IMR-90 (cell line): ENCODE measurements at regions not wholly inside any gene's neighbourhood (a gene's known extent, or its start where the extent isn't known, plus 50 kb on each side); places are given as distances from the start of the nearest gene placed in this dataset.

ENCODE experiments used
- ATAC-seq: fragments of 200-7000 bp; cut with Tn5 transposase; 2 replicates; pipeline ENCODE4 v1.9.1; 2020; ENCODE audit warnings: low read depth, mild to moderate bottlenecking, moderate library complexity
- BruUV-seq: library from RNA; stranded (reverse); fragments of 400-500 nt; replicated peaks from 2 replicates; lab custom pipeline; 2021; lab: Mats Ljungman, UMichigan
- CTCF ChIA-PET: fragments of 300-600 bp; formaldehyde crosslinking; extraction: SDS; loops from one replicate; lab custom pipeline; 2021; ENCODE audit warnings: antibody characterized with exemption; lab: Yijun Ruan, JAX
- POLR2A ChIA-PET: fragments of 300-600 bp; sonication (Branson Sonifier 250); formaldehyde crosslinking; loops from one replicate; lab custom pipeline; 2022; ENCODE audit warnings: antibody characterized with exemption; ENCODE audit not compliant: unreplicated experiment; lab: Charles Lee
- DNase-seq: peaks from one replicate; pipeline ENCODE4 v3.0.0; 2013
- H2AFZ ChIP-seq: replicated peaks from 2 replicates; pipeline ENCODE3; 2013; ENCODE audit warnings: low read length, mild to moderate bottlenecking; ENCODE audit not compliant: poor library complexity
- H2AK5ac ChIP-seq: 2 replicates; pipeline ENCODE4 v1.6.1; 2013; ENCODE audit warnings: low read depth, low read length, inconsistent platforms
- H2AK9ac ChIP-seq: replicated peaks from 2 replicates; pipeline ENCODE3; 2013; ENCODE audit warnings: mild to moderate bottlenecking, low read depth, low read length, moderate library complexity; ENCODE audit not compliant: poor library complexity
- H2BK120ac ChIP-seq: 2 replicates; pipeline ENCODE4 v1.6.1; 2013; ENCODE audit warnings: low read depth, low read length, inconsistent platforms
- H2BK15ac ChIP-seq: 3 replicates; pipeline ENCODE4 v1.6.1; 2013; ENCODE audit warnings: low read depth, low read length, inconsistent platforms
- H2BK20ac ChIP-seq: 2 replicates; pipeline ENCODE4 v1.6.1; 2013; ENCODE audit warnings: low read depth, mild to moderate bottlenecking, inconsistent platforms, low read length, moderate library complexity
- H2BK5ac ChIP-seq: 2 replicates; pipeline ENCODE4 v1.6.1; 2013; ENCODE audit warnings: mild to moderate bottlenecking, low read depth, low read length, inconsistent platforms; ENCODE audit not compliant: poor library complexity, severe bottlenecking
- H3K14ac ChIP-seq: replicated peaks from 2 replicates; pipeline ENCODE4 v1.6.1; 2013; ENCODE audit warnings: low read depth, low read length, inconsistent platforms
- H3K18ac ChIP-seq: 2 replicates; pipeline ENCODE4 v1.6.1; 2013; ENCODE audit warnings: low read depth, low read length, control low read depth
- H3K23ac ChIP-seq: 2 replicates; pipeline ENCODE4 v1.6.1; 2013; ENCODE audit warnings: low read depth, low read length, inconsistent platforms
- H3K27ac ChIP-seq: 2 replicates; pipeline ENCODE4 v1.5.1; 2013; ENCODE audit warnings: mild to moderate bottlenecking, control low read depth, low read length; ENCODE audit not compliant: insufficient read depth
- H3K27me3 ChIP-seq: 2 replicates; pipeline ENCODE4 v1.6.1; 2013; ENCODE audit warnings: low read length; ENCODE audit not compliant: control insufficient read depth, insufficient read depth
- H3K36me3 ChIP-seq: 2 replicates; pipeline ENCODE4 v1.6.1; 2013; ENCODE audit warnings: low read length, mixed read lengths; ENCODE audit not compliant: control insufficient read depth, insufficient read depth
- H3K4ac ChIP-seq: 2 replicates; pipeline ENCODE4 v1.6.1; 2013; ENCODE audit warnings: low read depth, low read length, inconsistent platforms
- H3K4me1 ChIP-seq: 2 replicates; pipeline ENCODE4 v1.6.1; 2013; ENCODE audit warnings: low read length, mixed read lengths; ENCODE audit not compliant: control insufficient read depth, insufficient read depth
- H3K4me2 ChIP-seq: 2 replicates; pipeline ENCODE4 v1.6.1; 2013; ENCODE audit warnings: low read depth, mild to moderate bottlenecking, control low read depth, low read length, moderate library complexity
- H3K4me3 ChIP-seq: 2 replicates; pipeline ENCODE4 v1.5.1; 2013; ENCODE audit warnings: low read depth, mild to moderate bottlenecking, control low read depth, low read length, moderate library complexity; ENCODE audit not compliant: insufficient read depth
- H3K56ac ChIP-seq: 2 replicates; pipeline ENCODE4 v1.6.1; 2013; ENCODE audit warnings: low read length, inconsistent platforms; ENCODE audit not compliant: insufficient read depth; ENCODE audit errors: extremely low read depth
- H3K79me1 ChIP-seq, 2 experiments: 2 replicates each; pipeline ENCODE4 v1.6.1; 2013; ENCODE audit warnings: low read length in 2 of 2, inconsistent platforms in 1 of 2, low read depth in 1 of 2
- H3K9ac ChIP-seq: 2 replicates; pipeline ENCODE4 v1.6.1; 2013; ENCODE audit warnings: low read depth, low read length, control low read depth
- H3K9me1 ChIP-seq: 2 replicates; pipeline ENCODE4 v1.6.1; 2013; ENCODE audit warnings: low read length, inconsistent platforms; ENCODE audit not compliant: insufficient read depth
- H3K9me3 ChIP-seq: 2 replicates; pipeline ENCODE4 v1.6.1; 2013; ENCODE audit warnings: low read length; ENCODE audit not compliant: control insufficient read depth, insufficient read depth
- H4K20me1 ChIP-seq: 2 replicates; pipeline ENCODE4 v1.6.1; 2013; ENCODE audit warnings: low read length, inconsistent platforms; ENCODE audit not compliant: insufficient read depth
- H4K5ac ChIP-seq: 2 replicates; pipeline ENCODE4 v1.6.1; 2013; ENCODE audit warnings: mild to moderate bottlenecking, low read depth, low read length, control low read depth
- H4K8ac ChIP-seq, 2 experiments: 2 replicates each; pipeline ENCODE4 v1.6.1; 2013; ENCODE audit warnings: low read depth in 2 of 2, low read length in 2 of 2, control low read depth in 1 of 2, inconsistent platforms in 1 of 2
- H4K91ac ChIP-seq: 2 replicates; pipeline ENCODE4 v1.6.1; 2013; ENCODE audit warnings: low read depth, low read length, inconsistent platforms; ENCODE audit not compliant: insufficient read depth
- RCOR1 ChIP-seq: IDR thresholded peaks from 2 replicates; pipeline ENCODE4 v1.6.1; 2012; ENCODE audit warnings: mild to moderate bottlenecking, low read length, improper control_type of control experiment; ENCODE audit not compliant: insufficient replicate concordance
- RFX5 ChIP-seq: IDR thresholded peaks from 2 replicates; pipeline ENCODE4 v1.8.0; 2012; ENCODE audit warnings: low read depth, mild to moderate bottlenecking, low read length, moderate library complexity
- WGBS, 2 experiments: methylation state at CpG; one replicate each; pipeline versions ENCODE4 v1.1.5 to v1.1.7; 2013; ENCODE audit warnings: missing lambda C conversion rate in 2 of 2; ENCODE audit not compliant: insufficient read length in 1 of 2; ENCODE audit errors: extremely low coverage in 2 of 2; 5-methylcytosine and 5-hydroxymethylcytosine counted together
- dilution Hi-C: fragments of 300-500 bp; cut with HindIII; formaldehyde crosslinking; loops from one replicate; pipeline ENCODE4 v1.14.3; 2018; ENCODE audit warnings: low sequenced_read_pairs; ENCODE audit not compliant: unreplicated experiment
- in situ Hi-C: fragments of 300-500 bp; cut with MboI; formaldehyde crosslinking; loops from 3 replicates; pipeline ENCODE4 v1.14.3; 2019; ENCODE audit warnings: low sequenced_read_pairs, inconsistent platforms, mixed read lengths
- intact Hi-C: fragments of 100-400 bp; cut with micrococcal nuclease; formaldehyde crosslinking; loops from 2 replicates; pipeline ENCODE4 v1.10.0; 2022
- TF ChIP-seq, protein P1 (sequence below): fragments of 150-350 bp; IDR thresholded peaks from 2 replicates; pipeline ENCODE4 v1.6.1; 2016; ENCODE audit warnings: low read depth, mild to moderate bottlenecking, low read length, moderate library complexity, borderline replicate concordance

DNA sequence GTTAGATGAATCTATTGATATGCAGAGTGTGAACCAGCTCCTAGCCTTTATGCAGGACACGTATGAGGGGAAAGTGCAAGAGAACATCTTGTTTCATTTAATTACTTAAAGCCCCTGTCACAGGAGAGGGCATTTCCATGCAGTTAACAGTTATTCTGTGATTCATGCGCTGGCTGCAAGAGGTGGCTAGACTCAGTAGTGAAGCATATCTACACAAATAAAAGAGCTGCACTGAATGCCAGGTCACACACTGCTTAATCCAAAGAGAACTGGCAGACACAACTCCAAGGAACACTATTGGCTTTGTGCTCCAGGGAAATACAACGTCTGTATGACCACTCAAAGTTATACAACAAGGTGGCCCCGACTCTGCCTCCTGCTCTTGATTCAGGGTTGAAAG lies 394.1 kb downstream of the C12orf75 start:
- Histone ChIP-seq H4K8ac (no peak overlapping the region), H2BK15ac (no peak overlapping the region), H3K79me1 (no peaks in the 10 kb centered on the region), H3K27me3 (peaks cover 16% of the 10 kb centered on the region; the same call in 1 of the 2 replicates), H3K9me3 (no peaks in the 10 kb centered on the region), H2BK20ac (no peak overlapping the region), H3K4ac (no peak overlapping the region), H3K18ac (no peak overlapping the region), H4K5ac (no peak overlapping the region), H3K56ac (no peak overlapping the region), H3K23ac (no peak overlapping the region), H3K4me2 (no peak overlapping the region), H3K14ac (no peak overlapping the region), H2BK120ac (no peak overlapping the region), H3K36me3 (no peaks in the 10 kb centered on the region), H4K91ac (no peak overlapping the region), H2AFZ (no peak overlapping the region), H4K20me1 (no peaks in the 10 kb centered on the region), H2AK5ac (no peak overlapping the region), H2BK5ac (no peak overlapping the region), H3K27ac (no peak overlapping the region), H3K4me1 (no peaks in the 10 kb centered on the region), H3K4me3 (no peak overlapping the region), H2AK9ac (no peak overlapping the region), H3K9ac (no peak overlapping the region), H3K9me1 (no peaks in the 10 kb centered on the region)
- BruUV-seq, result no TSS peak
- dilution Hi-C loops, result no loop called here
- WGBS, 2 experiments, result 83% methylated on average over 1 of the region's 4 CpGs; no CpG with 5 or more reads in 1 of the 2 experiments
- in situ Hi-C loops, result no loop called here
- intact Hi-C loops, result no loop called here
- DNase-seq (no peak), ATAC-seq (no peak)
- CTCF ChIA-PET, result no interaction called here
- POLR2A ChIA-PET, result no interaction called here
- TF ChIP-seq RFX5 (no peak), RCOR1 (no peak)
- TF ChIP-seq, protein P1, sequence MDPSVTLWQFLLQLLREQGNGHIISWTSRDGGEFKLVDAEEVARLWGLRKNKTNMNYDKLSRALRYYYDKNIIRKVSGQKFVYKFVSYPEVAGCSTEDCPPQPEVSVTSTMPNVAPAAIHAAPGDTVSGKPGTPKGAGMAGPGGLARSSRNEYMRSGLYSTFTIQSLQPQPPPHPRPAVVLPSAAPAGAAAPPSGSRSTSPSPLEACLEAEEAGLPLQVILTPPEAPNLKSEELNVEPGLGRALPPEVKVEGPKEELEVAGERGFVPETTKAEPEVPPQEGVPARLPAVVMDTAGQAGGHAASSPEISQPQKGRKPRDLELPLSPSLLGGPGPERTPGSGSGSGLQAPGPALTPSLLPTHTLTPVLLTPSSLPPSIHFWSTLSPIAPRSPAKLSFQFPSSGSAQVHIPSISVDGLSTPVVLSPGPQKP, result no peak
